Superior temporal gyrus (tissue), 1 donor: ENCODE measurements at regions not wholly inside any gene's neighbourhood (a gene's known extent, or its start where the extent isn't known, plus 50 kb on each side); places are given as distances from the start of the nearest gene placed in this dataset.
"Not testable (repeated sequence)": the region's sequence is repeated elsewhere in the genome, so short reads cannot be mapped to it uniquely, and the experiment has no call there.

Experiments
- DNase-seq: peaks from one replicate; pipeline ENCODE4 v3.0.0-alpha.2; 2016; ENCODE audit errors: extremely low spot score

- DNase-seq, result no peak
These were observed 205.1 kb downstream of the NUFIP1 start for GRCh38 chr13:44783994-44784707.

GRCh38 chr13:44780591-44781280 lies 204.6 kb upstream of the TSC22D1 start:
- DNase-seq, result no peak

- no peak for DNase-seq
These were observed 202.8 kb upstream of the TSC22D1 start for GRCh38 chr13:44778761-44779484.

DNA sequence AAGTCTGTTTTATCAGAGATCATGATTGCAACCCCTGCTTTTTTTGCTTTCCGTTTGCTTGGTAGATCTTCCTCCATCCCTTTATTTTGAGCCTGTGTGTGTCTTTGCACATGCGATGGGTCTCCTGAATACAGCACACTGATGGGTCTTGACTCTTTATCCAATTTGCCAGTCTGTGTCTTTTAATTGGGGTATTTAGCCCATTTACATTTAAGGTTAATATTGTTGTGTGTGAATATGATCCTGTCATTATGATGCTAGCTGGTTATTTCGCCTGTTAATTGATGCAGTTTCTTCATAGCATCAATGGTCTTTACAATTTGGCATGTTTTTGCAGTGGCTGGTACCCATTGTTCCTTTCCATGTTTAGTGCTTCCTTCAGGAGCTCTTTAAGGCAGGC lies 199.2 kb upstream of the TSC22D1 start:
- not testable (repeated sequence) for DNase-seq

DNA sequence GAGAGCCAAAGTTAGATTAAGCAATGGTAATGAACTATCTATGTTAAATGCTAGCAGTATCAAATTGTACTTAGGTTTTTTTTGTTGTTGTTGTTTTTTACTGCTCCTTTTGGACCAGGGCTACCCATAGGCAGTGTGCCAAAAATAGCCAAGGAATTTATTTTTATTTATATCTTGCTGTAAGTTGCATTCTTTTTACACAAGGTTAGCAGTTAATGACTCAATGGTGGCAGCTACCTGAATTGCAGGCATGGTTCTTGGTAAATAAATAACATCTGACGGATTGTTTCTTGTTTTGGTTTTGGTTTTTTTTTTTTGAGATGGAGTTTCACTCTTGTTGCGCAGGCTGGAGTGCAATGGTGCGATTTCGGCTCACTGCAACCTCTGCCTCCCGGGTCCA lies 194.8 kb upstream of the TSC22D1 start:
- DNase-seq, result no peak

DNA sequence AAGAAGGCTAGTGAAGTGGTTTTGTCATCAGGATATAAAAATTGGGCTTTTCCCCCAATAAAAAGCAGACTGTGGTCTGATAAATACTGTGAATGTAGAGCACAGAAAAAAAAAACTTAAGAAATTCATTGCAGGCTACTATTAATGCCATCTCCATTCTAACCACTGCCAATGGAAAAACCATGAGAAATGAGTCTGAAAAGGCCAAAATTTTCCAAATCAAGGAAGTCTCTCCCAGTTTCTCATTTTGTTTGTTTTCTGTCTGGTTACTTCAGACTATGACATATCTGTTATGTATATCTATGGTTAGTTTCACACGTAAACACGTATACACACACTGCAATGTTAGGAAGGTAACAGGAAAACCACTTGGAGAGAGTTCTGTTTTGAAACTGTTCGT lies 193.6 kb upstream of the TSC22D1 start:
- DNase-seq, result no peak

GRCh38 chr13:44768775-44769581 lies 192.8 kb upstream of the TSC22D1 start:
- DNase-seq, result no peak

DNA sequence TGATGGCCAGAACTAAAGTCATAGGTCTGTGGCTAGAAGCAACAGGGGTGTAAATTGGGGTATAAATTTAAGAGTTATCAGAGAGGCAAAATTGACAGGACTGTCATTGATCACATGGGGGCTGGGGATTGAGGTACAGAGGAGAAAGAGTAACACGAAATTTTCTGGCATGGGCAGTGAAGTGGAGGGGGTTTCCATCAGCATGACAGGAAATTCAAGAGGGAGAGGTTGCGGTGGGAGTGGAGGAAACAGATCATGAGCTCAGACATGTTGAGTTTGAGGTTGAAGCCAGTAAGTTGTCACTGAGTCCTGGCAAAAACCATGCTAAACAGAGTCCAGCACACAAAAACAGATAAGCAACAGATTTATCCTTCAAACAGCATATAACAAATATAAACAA lies 192.1 kb upstream of the TSC22D1 start:
- DNase-seq, result no peak

DNA sequence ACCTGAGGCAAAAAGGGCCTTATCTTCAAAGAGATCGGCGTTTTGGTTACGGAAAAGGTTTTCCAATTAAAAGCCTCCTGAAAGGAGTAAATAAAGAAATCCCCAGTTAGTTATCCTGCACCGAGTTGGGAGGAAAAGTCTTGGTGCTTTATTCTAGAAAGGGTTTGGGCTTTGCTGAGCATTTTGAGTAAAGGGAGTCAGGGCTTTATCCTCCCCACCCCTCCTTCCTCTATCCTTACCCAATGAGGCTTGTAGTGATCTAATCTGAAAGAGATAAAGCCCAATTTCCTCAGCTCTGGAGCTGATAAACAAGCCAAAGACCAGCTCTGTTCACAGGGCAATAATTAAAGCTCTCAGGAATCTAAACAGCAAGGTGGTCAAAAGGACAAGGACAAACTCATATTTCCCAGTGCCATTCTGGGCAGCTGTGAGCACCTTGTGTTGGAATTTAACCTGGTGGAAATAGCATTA lies 188.9 kb upstream of the TSC22D1 start:
- no peak for DNase-seq

DNA sequence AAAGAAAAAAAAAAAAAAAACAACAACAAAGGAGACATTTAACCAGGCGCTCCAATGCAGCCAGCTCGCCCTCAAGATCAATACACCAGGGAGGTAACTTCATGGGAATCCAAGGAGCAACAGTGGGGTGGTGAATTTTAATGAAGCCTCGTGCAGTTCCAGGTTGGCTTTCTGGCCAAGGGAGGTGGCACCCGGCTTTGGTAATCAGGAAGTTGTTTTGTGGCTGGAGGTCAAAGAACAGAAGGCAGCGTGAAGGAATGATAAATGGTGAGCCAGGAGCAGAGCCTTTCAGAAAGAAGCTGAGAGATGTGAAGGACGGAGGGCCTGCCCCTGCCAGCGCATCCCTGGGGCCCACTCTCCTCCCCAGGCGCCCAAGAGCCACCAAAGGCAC lies 188.2 kb upstream of the TSC22D1 start:
- no peak for DNase-seq

GRCh38 chr13:44763615-44764301 lies 187.6 kb upstream of the TSC22D1 start:
- no peak for DNase-seq

GRCh38 chr13:44762911-44763310 lies 186.8 kb upstream of the TSC22D1 start:
- DNase-seq, result no peak

- DNase-seq, result no peak
These were observed 184.3 kb upstream of the TSC22D1 start for GRCh38 chr13:44760434-44760833.

- DNase-seq, result no peak
These were observed 183.5 kb upstream of the TSC22D1 start for GRCh38 chr13:44759384-44760360.

DNA sequence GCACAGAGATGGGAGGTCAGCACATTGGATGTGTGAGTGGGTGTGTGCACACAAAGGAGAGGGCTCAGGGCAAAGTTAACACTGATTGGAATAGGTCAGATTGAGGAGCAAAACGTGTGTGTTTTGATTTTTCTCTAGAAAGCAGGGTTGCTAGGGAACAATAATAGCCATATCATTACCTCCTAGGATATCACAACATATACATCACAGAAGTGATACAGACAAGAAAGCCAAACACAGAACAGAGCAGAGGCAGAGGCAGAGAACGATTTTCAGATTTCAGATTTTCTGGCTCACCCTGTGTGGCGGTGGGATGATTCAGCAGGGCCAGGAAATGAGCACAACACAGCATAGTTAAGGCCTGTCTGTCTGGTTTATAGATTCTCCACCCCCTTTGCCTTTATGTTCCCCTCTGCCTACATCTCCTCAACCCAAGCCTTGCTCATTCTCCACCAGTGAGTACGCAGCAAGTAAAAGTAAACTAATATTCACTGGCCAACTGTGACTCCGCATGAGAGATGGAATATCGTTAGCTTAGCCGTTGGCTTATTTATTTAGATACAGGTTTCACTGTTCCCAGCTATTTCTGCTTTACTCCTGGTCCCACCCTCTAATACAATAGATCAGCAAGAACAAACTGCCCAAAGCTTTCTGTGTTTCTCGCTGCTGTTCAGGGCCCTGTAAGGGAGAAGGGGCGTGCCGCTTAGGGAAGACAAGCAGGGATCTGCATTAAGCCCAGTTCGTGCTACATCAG lies 182.7 kb upstream of the TSC22D1 start:
- no peak for DNase-seq

- DNase-seq, result no peak
These were observed 181.5 kb upstream of the TSC22D1 start for GRCh38 chr13:44757671-44758070.

GRCh38 chr13:44756276-44756810 lies 180.2 kb upstream of the TSC22D1 start:
- no peak for DNase-seq

- DNase-seq, result no peak
These were observed 179.7 kb upstream of the TSC22D1 start for GRCh38 chr13:44755872-44756271.

GRCh38 chr13:44752164-44752563 lies 176.0 kb upstream of the TSC22D1 start:
- no peak for DNase-seq
